ENCODE measurements at regions not wholly inside any gene's neighbourhood (a gene's known extent, or its start where the extent isn't known, plus 50 kb on each side); places are given as distances from the start of the nearest gene placed in this dataset.

- no peak overlapping the region for H3K27ac ChIP-seq (ENCODE audit: control insufficient read depth, insufficient read depth)
- ChIA-PET CTCF (interaction anchor here (1.5 kb wide), 1 partner anchor 10 kb away, joined by 4 read pairs; no protein-coding TSS in a partner anchor), POLR2A (no interaction called here), RAD21 (ENCODE audit: unreplicated experiment) (no interaction called here), SMC1A (ENCODE audit: uncharacterized antibody, unreplicated experiment) (interaction anchor here (2.4 kb wide), 1 partner anchor 19 kb away, joined by 7 read pairs; no protein-coding TSS in a partner anchor)
- ATAC-seq: no peak
- BruUV-seq (replicated peaks): no TSS peak
- 26% methylated on average over 2 of the region's 2 CpGs for WGBS (ENCODE audit: insufficient coverage, insufficient replicate concordance, low lambda C conversion rate, missing lambda C conversion rate)
- no peak overlapping the region for H3K4me2 ChIP-seq (ENCODE audit: control insufficient read depth, insufficient read depth)
- in situ Hi-C loops (cut with MboI): no loop called here
- H2AFZ ChIP-seq (ENCODE audit: control insufficient read depth, low read depth, low read length): no peak overlapping the region
- FAIRE-seq: no peak
- no peaks in the 10 kb centered on the region for H3K79me2 ChIP-seq (ENCODE audit: control insufficient read depth, insufficient read depth, low read length)
- H3K4me1 ChIP-seq (ENCODE audit: control insufficient read depth, insufficient read depth, low read length): no peaks in the 10 kb centered on the region
- no peaks in the 10 kb centered on the region for H4K20me1 ChIP-seq (ENCODE audit: control insufficient read depth, insufficient read depth)
- intact Hi-C loops (cut with micrococcal nuclease; ENCODE audit: unreplicated experiment): no loop called here
- no peak overlapping the region for H3K4me3 ChIP-seq
- H3K9me3 ChIP-seq (replicated peaks; ENCODE audit: control insufficient read depth, insufficient read depth, low read length): no peaks in the 10 kb centered on the region; the same call in 2 of the 3 replicates
- H3K36me3 ChIP-seq (ENCODE audit: control insufficient read depth in 2 of 2, insufficient read depth in 2 of 2, low read length in 1 of 2): no peaks in the 10 kb centered on the region
- TF ChIP-seq TARDBP (IDR thresholded peaks at IDR 0.05; ENCODE audit: borderline replicate concordance) (no peak), EZH2 (IDR thresholded peaks at IDR 0.05; ENCODE audit: borderline replicate concordance, control insufficient read depth, low read depth, low read length) (no peak), RUNX3 (IDR thresholded peaks at IDR 0.05; ENCODE audit: low read length) (no peak), ZBTB4 (CRISPR knock-in tag; IDR thresholded peaks at IDR 0.05) (no peak)
- TF ChIP-seq, protein P1, sequence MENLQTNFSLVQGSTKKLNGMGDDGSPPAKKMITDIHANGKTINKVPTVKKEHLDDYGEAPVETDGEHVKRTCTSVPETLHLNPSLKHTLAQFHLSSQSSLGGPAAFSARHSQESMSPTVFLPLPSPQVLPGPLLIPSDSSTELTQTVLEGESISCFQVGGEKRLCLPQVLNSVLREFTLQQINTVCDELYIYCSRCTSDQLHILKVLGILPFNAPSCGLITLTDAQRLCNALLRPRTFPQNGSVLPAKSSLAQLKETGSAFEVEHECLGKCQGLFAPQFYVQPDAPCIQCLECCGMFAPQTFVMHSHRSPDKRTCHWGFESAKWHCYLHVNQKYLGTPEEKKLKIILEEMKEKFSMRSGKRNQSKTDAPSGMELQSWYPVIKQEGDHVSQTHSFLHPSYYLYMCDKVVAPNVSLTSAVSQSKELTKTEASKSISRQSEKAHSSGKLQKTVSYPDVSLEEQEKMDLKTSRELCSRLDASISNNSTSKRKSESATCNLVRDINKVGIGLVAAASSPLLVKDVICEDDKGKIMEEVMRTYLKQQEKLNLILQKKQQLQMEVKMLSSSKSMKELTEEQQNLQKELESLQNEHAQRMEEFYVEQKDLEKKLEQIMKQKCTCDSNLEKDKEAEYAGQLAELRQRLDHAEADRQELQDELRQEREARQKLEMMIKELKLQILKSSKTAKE (IDR thresholded peaks at IDR 0.05; ENCODE audit: low read depth, poor library complexity, severe bottlenecking): no peak
- TF ChIP-seq, protein P2, sequence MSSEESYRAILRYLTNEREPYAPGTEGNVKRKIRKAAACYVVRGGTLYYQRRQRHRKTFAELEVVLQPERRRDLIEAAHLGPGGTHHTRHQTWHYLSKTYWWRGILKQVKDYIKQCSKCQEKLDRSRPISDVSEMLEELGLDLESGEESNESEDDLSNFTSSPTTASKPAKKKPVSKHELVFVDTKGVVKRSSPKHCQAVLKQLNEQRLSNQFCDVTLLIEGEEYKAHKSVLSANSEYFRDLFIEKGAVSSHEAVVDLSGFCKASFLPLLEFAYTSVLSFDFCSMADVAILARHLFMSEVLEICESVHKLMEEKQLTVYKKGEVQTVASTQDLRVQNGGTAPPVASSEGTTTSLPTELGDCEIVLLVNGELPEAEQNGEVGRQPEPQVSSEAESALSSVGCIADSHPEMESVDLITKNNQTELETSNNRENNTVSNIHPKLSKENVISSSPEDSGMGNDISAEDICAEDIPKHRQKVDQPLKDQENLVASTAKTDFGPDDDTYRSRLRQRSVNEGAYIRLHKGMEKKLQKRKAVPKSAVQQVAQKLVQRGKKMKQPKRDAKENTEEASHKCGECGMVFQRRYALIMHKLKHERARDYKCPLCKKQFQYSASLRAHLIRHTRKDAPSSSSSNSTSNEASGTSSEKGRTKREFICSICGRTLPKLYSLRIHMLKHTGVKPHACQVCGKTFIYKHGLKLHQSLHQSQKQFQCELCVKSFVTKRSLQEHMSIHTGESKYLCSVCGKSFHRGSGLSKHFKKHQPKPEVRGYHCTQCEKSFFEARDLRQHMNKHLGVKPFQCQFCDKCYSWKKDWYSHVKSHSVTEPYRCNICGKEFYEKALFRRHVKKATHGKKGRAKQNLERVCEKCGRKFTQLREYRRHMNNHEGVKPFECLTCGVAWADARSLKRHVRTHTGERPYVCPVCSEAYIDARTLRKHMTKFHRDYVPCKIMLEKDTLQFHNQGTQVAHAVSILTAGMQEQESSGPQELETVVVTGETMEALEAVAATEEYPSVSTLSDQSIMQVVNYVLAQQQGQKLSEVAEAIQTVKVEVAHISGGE (CRISPR knock-in tag; IDR thresholded peaks at IDR 0.05): no peak
- H3K9ac ChIP-seq (ENCODE audit: control insufficient read depth, insufficient read depth, low read length): no peak overlapping the region
- DNase-seq (ENCODE audit: low read depth, low spot score): no peak
- no peaks in the 10 kb centered on the region for H3K27me3 ChIP-seq (replicated peaks in 1 of 2; ENCODE audit: control insufficient read depth in 2 of 2, insufficient read depth in 2 of 2, low read length in 1 of 2)
Observed at GRCh38 chr2:14324308-14324707, 308.2 kb upstream of the LRATD1 start.
